ENCODE measurements at regions not wholly inside any gene's neighbourhood (a gene's known extent, or its start where the extent isn't known, plus 50 kb on each side); places are given as distances from the start of the nearest gene placed in this dataset.
"Not testable (repeated sequence)": the region's sequence is repeated elsewhere in the genome, so short reads cannot be mapped to it uniquely, and the experiment has no call there.

- DNase-seq (ENCODE audit: low read depth in 2 of 2) = no peak
Measured at GRCh38 chr4:147160908-147161513, 215.3 kb upstream of the TTC29 start.

- DNase-seq (ENCODE audit: low read depth in 2 of 2) = no peak
Measured at GRCh38 chr4:147163311-147163710, 217.6 kb upstream of the TTC29 start.

GRCh38 chr4:147168200-147168599 is 222.5 kb upstream of the TTC29 start:
- DNase-seq (ENCODE audit: low read depth in 2 of 2) = not testable (repeated sequence)

DNA sequence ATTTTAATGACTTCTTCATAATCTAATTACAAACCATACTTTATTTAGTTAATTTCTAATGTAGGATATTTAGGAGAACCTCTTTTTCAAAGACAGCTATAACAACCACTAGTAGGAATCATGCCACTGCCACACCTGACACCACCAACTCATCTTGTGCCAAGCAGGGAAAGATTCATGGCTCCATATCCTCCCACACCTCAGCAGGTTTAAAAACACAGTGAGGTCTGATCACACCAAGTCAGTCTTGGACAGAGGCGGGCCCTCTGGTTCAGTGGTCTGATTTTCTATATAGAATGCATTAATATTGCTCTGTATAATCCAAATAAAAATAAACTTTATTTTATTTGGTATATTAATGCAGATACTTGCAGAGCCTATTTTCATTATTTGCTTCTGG is 227.7 kb upstream of the TTC29 start:
- DNase-seq (ENCODE audit: low read depth in 2 of 2) = no peak

GRCh38 chr4:147173797-147174432 is 228.3 kb upstream of the TTC29 start:
- DNase-seq (ENCODE audit: low read depth in 2 of 2) = no peak

DNA sequence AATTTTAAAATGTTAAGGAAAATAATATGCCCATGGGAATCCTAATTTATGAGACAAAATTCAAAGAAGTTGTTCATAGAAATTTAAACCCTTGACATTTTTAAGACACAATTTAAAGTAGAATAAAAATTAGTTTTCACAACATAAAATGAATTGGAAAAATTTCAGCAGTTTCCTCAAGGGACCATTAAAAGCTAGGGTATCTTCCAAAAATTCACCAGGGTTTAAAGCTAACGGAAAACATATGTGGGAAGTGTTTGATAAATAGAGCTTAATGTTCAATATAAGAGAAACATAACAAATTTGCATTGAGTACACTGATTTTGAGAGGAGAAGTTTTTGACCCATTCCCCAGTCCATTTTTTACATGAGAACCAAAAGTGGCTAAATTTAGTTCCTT is 228.9 kb upstream of the TTC29 start:
- DNase-seq (ENCODE audit: low read depth in 2 of 2) = no peak

DNA sequence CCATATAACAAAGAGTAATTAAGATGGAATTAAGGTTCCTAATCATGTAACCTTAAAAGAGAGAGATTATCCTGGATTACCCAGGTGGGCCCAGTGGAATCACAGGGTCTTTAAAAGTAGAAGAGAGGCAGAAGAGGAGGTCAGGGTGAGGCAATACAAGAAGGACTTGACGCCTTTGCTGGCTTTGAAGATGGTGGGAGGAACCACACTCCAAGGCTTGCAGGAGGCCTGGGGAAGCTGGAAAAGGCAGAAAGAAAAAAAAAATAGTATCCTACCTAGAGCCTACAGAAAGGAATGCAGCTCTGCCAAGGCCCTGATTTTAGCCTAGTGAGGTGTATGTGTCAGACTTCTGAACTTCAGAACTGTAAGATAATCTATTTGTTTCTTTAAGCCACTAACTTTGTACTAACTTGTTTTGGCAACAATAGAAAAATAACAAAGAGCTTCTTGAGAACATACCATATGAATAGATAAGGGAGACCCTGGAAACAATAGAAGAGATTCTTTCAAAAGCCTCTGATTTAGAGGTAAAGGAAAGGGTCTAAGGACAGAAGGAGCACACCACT is 229.9 kb upstream of the TTC29 start:
- no peak for DNase-seq (ENCODE audit: low read depth in 2 of 2)

- DNase-seq (ENCODE audit: low read depth in 2 of 2) = no peak
Measured at GRCh38 chr4:147182041-147182440, 236.4 kb upstream of the TTC29 start.

DNA sequence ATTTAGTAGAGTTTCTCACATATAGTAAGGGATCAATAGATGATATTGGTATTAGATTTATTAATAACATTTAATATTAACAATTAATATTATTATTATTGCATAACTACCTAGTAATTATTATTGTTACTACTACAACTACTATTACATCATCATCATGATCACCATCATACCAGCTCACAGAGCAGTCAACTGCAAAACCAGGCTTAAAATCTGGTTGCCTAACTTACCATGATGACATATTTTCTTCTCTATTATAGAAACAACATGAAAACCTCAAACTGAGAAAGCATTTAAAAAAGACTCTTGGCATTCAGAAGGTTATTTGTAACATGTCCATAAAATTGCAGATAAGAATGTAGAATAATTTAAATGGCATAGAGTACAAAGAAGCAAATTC is 247.0 kb upstream of the TTC29 start:
- no peak for DNase-seq (ENCODE audit: low read depth in 2 of 2)

DNA sequence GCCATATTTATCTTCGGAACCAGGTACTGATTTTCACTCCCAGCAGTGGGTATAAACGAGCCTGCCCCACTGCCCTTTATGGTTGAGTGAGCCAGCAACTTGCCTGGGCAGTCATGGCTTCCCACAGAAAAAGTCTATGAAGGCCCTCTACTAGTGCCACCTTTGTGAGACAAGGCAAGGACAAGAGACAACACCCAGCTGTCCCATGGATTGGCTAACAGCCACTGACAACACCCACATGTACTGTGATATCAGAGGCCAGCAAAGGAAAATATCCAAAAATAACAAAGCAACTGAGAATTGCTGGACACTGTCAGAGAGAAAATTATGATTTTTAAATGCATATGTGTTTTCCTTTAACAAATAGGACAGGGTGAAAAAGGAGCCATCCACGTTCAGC is 248.4 kb upstream of the TTC29 start:
- no peak for DNase-seq (ENCODE audit: low read depth in 2 of 2)

DNA sequence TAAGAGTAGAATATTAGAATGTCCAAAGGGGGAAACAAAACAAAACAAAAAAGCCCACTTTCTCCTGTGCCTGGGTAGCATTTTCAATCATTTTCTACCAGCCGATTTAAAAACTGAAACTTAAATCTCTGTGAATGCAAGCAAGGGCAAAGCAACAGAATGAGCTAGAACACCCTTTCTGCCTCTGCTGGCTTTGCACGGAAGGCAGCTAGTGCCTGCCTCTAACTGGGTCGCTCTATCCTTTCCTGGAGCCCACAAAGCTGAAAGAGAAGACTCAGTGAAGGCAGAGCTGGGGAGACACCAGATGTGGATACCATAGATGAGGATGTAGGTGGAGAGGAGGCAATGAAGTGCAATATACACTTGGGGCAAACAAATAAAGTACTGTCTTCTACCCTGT is 248.9 kb upstream of the TTC29 start:
- no peak for DNase-seq (ENCODE audit: low read depth in 2 of 2)

DNA sequence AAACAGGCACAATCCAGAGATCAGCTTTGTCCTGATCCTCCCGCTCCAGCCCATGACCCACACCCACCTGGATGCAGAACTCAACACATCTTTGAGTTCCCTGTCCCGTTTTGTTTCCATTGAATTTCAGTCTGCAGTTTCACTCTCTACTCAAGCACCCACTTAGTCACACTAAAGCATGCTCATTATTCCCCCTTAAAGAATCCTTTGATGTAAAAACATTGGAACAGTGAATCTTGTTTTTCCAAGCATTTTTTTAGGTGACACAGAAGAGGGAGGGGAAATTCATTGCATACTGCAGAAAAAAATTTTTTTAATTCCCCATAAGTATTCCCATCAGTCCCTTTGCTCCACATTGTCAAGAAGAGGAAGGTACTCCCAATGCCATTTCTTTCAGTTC is 249.7 kb upstream of the TTC29 start:
- DNase-seq (ENCODE audit: low read depth in 2 of 2) = no peak

- DNase-seq (ENCODE audit: low read depth in 2 of 2) = no peak
Measured at GRCh38 chr4:147198411-147199051, 252.9 kb upstream of the TTC29 start.

DNA sequence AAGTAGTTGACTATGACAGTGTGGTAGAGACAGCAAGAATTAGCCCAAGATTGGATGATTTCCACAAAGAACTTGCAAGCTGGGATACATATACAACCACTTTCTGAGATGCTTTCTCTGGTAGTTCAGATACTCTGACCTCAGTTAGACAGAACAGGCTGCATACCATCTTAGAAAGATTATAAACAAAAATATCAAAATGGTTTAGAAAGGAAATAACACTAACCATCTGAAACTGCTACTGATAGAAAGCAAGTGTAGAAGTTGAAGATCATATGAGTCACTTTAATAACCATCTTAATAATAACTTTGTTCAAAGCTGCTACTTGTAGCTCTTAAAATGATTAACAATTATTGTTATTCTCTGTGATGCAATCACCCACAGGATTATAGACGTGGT is 255.4 kb upstream of the TTC29 start:
- DNase-seq (ENCODE audit: low read depth in 2 of 2) = no peak

- no peak for DNase-seq (ENCODE audit: low read depth in 2 of 2)
Measured at GRCh38 chr4:147206807-147207206, 261.1 kb upstream of the TTC29 start.

- DNase-seq (ENCODE audit: low read depth in 2 of 2) = no peak
Measured at GRCh38 chr4:147207911-147208310, 262.2 kb upstream of the TTC29 start.

DNA sequence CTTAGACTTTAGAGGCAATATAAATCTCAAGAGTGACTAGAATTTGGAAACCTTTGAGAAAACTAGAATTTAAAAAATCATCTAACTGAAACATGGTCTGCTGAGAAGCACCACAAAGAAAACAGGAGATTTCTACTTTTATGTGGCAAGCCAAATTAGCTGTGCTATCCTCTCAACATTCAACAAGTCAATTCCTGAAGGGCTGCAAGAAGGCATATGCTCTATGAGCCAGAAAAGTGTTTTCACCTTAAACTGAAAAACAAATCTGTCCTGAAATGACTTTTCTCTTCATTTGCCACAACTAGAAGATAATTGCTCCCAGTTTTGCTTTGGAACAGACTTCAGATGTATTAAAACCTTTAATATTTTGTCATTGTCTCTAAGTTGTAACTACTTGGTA is 263.2 kb upstream of the EDNRA start:
- no peak for DNase-seq (ENCODE audit: low read depth in 2 of 2)

GRCh38 chr4:147219145-147219544 is 261.8 kb upstream of the EDNRA start:
- DNase-seq (ENCODE audit: low read depth in 2 of 2) = no peak

DNA sequence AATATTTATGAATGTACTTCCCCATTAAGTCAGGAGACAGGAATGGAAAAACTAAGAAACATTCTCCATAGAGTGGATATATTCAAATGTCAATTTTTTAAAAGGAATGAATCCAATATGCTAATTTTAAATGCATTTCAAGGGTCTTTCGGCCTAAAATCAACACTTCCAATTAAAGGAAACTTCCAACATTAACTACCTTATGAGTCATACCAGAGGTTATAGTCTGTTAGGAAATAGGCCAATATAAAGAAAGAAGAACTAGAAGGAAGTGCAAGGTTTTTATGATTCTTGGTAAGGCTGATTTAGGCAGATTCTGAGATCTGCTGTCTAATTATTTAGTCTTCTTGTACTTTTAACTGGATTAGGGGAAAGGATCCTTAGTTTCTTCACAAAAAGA is 260.1 kb upstream of the EDNRA start:
- DNase-seq (ENCODE audit: low read depth in 2 of 2) = no peak

GRCh38 chr4:147222906-147223305 is 258.0 kb upstream of the EDNRA start:
- DNase-seq (ENCODE audit: low read depth in 2 of 2) = no peak

DNA sequence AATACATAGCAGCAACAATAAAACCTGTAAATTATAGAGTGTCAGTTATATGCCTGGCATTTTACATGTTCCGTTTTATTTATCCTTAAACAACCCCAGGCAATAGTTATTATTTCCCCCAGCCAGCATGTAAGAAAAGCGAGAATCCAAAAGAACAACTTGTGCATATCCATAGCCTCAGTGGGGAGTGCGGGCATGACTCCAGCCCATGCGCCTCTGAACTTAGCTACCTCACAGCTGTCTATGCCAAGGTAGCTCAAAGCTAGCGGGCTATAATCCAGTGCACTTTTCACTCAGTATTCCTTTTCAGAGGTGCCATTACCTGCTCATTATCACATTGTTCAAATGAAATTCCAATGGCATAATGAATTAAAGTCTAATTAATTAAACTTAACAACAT is 257.3 kb upstream of the EDNRA start:
- no peak for DNase-seq (ENCODE audit: low read depth in 2 of 2)

DNA sequence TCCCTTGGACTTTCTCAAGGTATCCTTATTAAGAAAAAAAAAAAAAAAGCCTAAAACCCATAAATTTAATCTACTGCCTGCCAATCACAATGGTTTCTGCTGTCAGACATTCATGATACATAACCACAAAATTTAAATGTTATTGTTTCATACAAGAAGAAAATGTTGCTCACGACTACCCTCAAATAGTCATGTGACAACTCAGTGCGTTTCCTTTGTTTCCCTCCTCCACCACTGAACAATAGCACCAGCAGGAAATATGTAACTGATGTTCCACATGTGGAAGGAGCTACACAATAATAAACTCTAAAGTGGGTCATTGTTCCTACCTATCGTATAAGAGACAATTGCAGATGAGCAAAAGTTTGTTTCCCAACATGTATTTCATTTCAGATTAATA is 244.1 kb upstream of the EDNRA start:
- DNase-seq (ENCODE audit: low read depth in 2 of 2) = no peak

DNA sequence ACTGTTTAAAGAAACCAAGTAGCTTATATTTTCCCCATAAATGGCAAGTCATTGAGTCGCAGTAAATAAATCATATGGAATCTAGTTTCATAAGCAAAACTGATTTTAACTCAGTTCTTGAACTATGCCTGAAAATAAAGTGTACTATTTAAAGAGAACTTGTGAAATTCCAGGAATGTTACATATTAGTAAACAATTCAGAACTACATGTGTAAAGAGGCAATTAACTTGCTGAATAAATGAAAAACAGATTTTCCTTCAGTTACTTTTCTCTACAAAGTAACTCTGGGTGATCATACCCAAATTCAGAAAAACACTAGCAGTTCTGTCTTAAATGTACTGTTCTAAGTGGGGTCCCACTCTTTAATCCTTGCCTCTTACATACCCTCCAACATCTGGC is 236.1 kb upstream of the EDNRA start:
- DNase-seq (ENCODE audit: low read depth in 2 of 2) = no peak
